Psoas muscle (tissue), 7 donors: ENCODE measurements at regions not wholly inside any gene's neighbourhood (a gene's known extent, or its start where the extent isn't known, plus 50 kb on each side); places are given as distances from the start of the nearest gene placed in this dataset.

Experiments used
- ATAC-seq, 4 donors: fragments of 200-7000 bp; cut with Tn5 transposase; one replicate each; pipeline ENCODE4 v1.9.1; 2020; ENCODE audit warnings: moderate library complexity in 3 of 4, mild to moderate bottlenecking in 2 of 4
- DNase-seq, 2 donors: peaks; one replicate each; pipeline ENCODE4 v3.0.0-alpha.2; 2020
- H3K27ac ChIP-seq: fragments of 200-600 bp; one replicate; pipeline ENCODE4 v1.8.0; 2022
- H3K27me3 ChIP-seq, 3 donors: fragments of 200-600 bp in 1 of 3; one replicate each; pipeline versions ENCODE4 v1.6.1 to v1.8.0; 2013 to 2022; ENCODE audit warnings: low read length in 2 of 3, mild to moderate bottlenecking in 2 of 3, moderate library complexity in 1 of 3; ENCODE audit not compliant: insufficient read depth in 3 of 3
- H3K36me3 ChIP-seq, 2 donors: fragments of 200-600 bp in 1 of 2; one replicate each; pipeline versions ENCODE4 v1.6.1 to v1.8.0; 2013 to 2022; ENCODE audit warnings: low read depth in 1 of 2, mild to moderate bottlenecking in 1 of 2, moderate library complexity in 1 of 2; ENCODE audit not compliant: insufficient read depth in 1 of 2
- H3K4me1 ChIP-seq: fragments of 200-600 bp; one replicate; pipeline ENCODE4 v1.8.0; 2022
- H3K4me3 ChIP-seq: fragments of 200-600 bp; one replicate; pipeline ENCODE4 v1.8.0; 2022; ENCODE audit warnings: mild to moderate bottlenecking
- H3K9me3 ChIP-seq: fragments of 200-600 bp; one replicate; pipeline ENCODE4 v1.8.0; 2022
- CTCF ChIP-seq: fragments of 200-600 bp; IDR thresholded peaks from one replicate; pipeline ENCODE4 v1.8.0; 2022; ENCODE audit warnings: antibody characterized with exemption
- WGBS, 3 donors: extraction: QIAGEN DNeasy Blood & Tissue Kit; methylation state at CpG; one replicate each; pipeline versions ENCODE4 v1.1.6 to v1.1.7; 2013; 5-methylcytosine and 5-hydroxymethylcytosine counted together
- intact Hi-C, 2 donors: fragments of 100-400 bp; cut with DNase I; formaldehyde crosslinking; loops; one replicate each; pipeline versions ENCODE4 v1.11.0 to v1.14.2; 2022
- donor health status: healthy with polysubstance abuse.
- donor health status: DM: no; HTN: no; CAD: no; lungs with moderate emphysema.
- donor health status: Bipolar disorder and iron deficiency.
- donor health status: healthy.
- donor health status: DM: yes; HTN: yes; CAD: no.
- donor health status: DM: no; HTN: no; CAD: no.
- donor health status: DM: yes; HTN: yes; CAD: no.

- Histone ChIP-seq H3K4me3 (no peak overlapping the region), H3K27me3 (no peaks in the 10 kb centered on the region), H3K4me1 (no peaks in the 10 kb centered on the region), H3K36me3 (no peaks in the 10 kb centered on the region), H3K27ac (no peak overlapping the region), H3K9me3 (no peaks in the 10 kb centered on the region)
- DNase-seq: no peak
- intact Hi-C loops: no loop called here
- no peak for TF ChIP-seq CTCF
- no peak for ATAC-seq
Measured at GRCh38 chr18:60892441-60892840, 440.8 kb upstream of the CDH20 start.

GRCh38 chr18:60892855-60893254 is 440.4 kb upstream of the CDH20 start:
- Histone ChIP-seq H3K4me3 (no peak overlapping the region), H3K9me3 (no peaks in the 10 kb centered on the region), H3K4me1 (no peaks in the 10 kb centered on the region), H3K36me3 (no peaks in the 10 kb centered on the region), H3K27ac (no peak overlapping the region), H3K27me3 (no peaks in the 10 kb centered on the region)
- ATAC-seq (no peak), DNase-seq (no peak)
- 82 to 90% (median 87%) methylated on average over 3 of the region's 3 CpGs for WGBS, 3 donors
- no peak for TF ChIP-seq CTCF
- intact Hi-C loops: no loop called here

- H3K4me1 ChIP-seq: no peaks in the 10 kb centered on the region
- no peak for ATAC-seq
- H3K4me3 ChIP-seq: no peak overlapping the region
- DNase-seq: no peak
- no peak for TF ChIP-seq CTCF
- intact Hi-C loops: no loop called here
- WGBS, 3 donors: 70 to 71% (median 71%) methylated on average over 6 of the region's 6 CpGs
- no peaks in the 10 kb centered on the region for H3K36me3 ChIP-seq
- no peaks in the 10 kb centered on the region for H3K27me3 ChIP-seq
- H3K9me3 ChIP-seq: no peaks in the 10 kb centered on the region
- no peak overlapping the region for H3K27ac ChIP-seq
Measured at GRCh38 chr18:60893355-60894097, 439.7 kb upstream of the CDH20 start.

GRCh38 chr18:60894254-60894945 is 438.8 kb upstream of the CDH20 start:
- 80 to 83% (median 82%) methylated on average over 8 of the region's 8 CpGs for WGBS, 3 donors

More at GRCh38 chr18:60894254-60894945, 438.8 kb upstream of the CDH20 start:
- Histone ChIP-seq H3K4me3 (no peak overlapping the region), H3K4me1 (no peaks in the 10 kb centered on the region), H3K9me3 (no peaks in the 10 kb centered on the region), H3K27me3 (no peaks in the 10 kb centered on the region), H3K36me3 (no peaks in the 10 kb centered on the region), H3K27ac (no peak overlapping the region)
- DNase-seq (no peak), ATAC-seq (no peak)
- intact Hi-C loops: no loop called here
- no peak for TF ChIP-seq CTCF
